ENCODE measurements at regions not wholly inside any gene's neighbourhood (a gene's known extent, or its start where the extent isn't known, plus 50 kb on each side); places are given as distances from the start of the nearest gene placed in this dataset.
"Not testable (repeated sequence)": the region's sequence is repeated elsewhere in the genome, so short reads cannot be mapped to it uniquely, and the experiment has no call there.

DNA sequence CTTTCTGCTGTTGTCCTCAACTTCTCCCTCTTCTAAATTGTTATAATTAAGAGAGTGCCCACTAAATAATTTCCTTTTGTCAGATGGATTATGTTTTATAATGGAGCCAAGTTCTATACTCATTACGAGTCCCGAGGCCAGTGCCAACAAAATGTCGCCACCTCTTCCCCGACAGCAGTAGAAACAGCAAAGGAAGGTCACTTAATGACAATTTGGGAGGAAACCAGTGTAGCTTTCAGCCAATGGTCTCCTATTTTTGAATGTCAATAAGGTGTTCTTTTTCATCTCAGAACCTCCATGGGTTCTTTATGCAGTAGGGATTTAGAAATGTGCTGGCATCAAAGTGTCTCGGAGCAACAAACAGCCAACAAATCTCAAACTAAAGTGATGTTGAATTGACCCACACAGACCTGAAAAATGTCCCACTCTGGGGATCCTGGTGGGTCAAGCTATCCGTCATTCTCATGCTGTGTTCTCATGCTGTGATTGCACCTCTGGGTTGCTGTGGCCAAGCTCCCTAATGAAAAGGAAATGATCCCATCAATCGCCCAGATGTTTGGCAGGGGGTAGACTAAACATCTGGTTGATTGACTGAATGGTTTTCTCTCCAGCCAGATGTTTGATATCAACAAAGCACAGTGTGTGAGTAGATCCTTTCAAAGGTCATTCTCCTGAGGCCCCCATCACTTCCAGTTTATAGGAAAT is 291.9 kb downstream of the DMAC1 start:
- no peak for TF ChIP-seq Cebpa-rat (IDR thresholded peaks at IDR 0.05)
- no peaks in the 10 kb centered on the region for H3K36me3 ChIP-seq
- no peaks in the 10 kb centered on the region for H3K27me3 ChIP-seq
- H3K9ac ChIP-seq, result no peak overlapping the region
- no peaks in the 10 kb centered on the region for H3K9me3 ChIP-seq (replicated peaks in 1 of 11)
- no peak overlapping the region for H3K4me2 ChIP-seq
- no peaks in the 10 kb centered on the region for H4K20me1 ChIP-seq
- H3K4me3 ChIP-seq, result no peak overlapping the region
- no peaks in the 10 kb centered on the region for H3K4me1 ChIP-seq
- no peak overlapping the region for H3K27ac ChIP-seq

GRCh38 chr9:7507026-7507425 is 292.6 kb downstream of the DMAC1 start:
- no peaks in the 10 kb centered on the region for H4K20me1 ChIP-seq
- no peak for TF ChIP-seq Cebpa-rat (IDR thresholded peaks at IDR 0.05)
- H3K4me1 ChIP-seq, result no peaks in the 10 kb centered on the region

DNA sequence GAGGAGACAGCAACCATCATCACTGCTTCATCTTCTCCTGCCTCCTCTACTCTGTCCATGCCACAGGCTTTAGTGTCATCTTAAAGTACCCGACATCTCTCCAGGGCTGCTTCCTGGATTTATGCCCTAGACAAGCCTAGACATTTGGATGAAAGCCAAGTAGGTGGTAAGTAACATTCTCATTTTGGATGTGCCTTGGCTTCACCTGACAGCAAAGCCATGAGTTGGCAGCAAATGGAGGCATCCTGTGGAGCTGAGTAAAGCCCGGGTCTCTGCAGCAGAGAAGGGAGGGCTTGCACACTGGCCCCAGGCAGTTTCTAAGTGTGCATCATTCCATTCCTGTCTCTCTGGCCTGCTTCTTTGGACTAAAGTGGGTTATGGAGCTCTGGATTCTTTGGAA is 299.1 kb downstream of the DMAC1 start:
- H3K4me2 ChIP-seq, result no peak overlapping the region
- TF ChIP-seq Cebpa-rat (IDR thresholded peaks at IDR 0.05), result no peak
- H4K20me1 ChIP-seq, result no peaks in the 10 kb centered on the region
- H3K9me3 ChIP-seq (replicated peaks in 1 of 11), result no peaks in the 10 kb centered on the region
- H3K27ac ChIP-seq, result no peak overlapping the region
- no peaks in the 10 kb centered on the region for H3K36me3 ChIP-seq
- no peaks in the 10 kb centered on the region for H3K4me1 ChIP-seq
- H3K27me3 ChIP-seq, result no peaks in the 10 kb centered on the region
- no peak overlapping the region for H3K4me3 ChIP-seq
- no peak overlapping the region for H3K9ac ChIP-seq

More at GRCh38 chr9:7507026-7507425, 292.6 kb downstream of the DMAC1 start:
- H3K27me3 ChIP-seq, result no peaks in the 10 kb centered on the region
- H3K4me2 ChIP-seq, result no peak overlapping the region
- H3K9ac ChIP-seq, result no peak overlapping the region
- no peak overlapping the region for H3K27ac ChIP-seq
- H3K4me3 ChIP-seq, result no peak overlapping the region
- H3K9me3 ChIP-seq (replicated peaks in 1 of 11), result no peaks in the 10 kb centered on the region
- H3K36me3 ChIP-seq, result no peaks in the 10 kb centered on the region

- H3K9ac ChIP-seq, result no peak overlapping the region
- no peak overlapping the region for H3K4me3 ChIP-seq
- H3K4me1 ChIP-seq, result peaks cover 0 to 13% (median 0%) of the 10 kb centered on the region in 10 experiments; a peak in 4 of 20 replicates
- H3K9me3 ChIP-seq (replicated peaks in 1 of 11), result no peaks in the 10 kb centered on the region
- H3K27me3 ChIP-seq, result no peaks in the 10 kb centered on the region
- H4K20me1 ChIP-seq, result no peaks in the 10 kb centered on the region
- no peak overlapping the region for H3K4me2 ChIP-seq
- TF ChIP-seq Cebpa-rat (IDR thresholded peaks at IDR 0.05), result no peak
- H3K27ac ChIP-seq, result no peak overlapping the region
- no peaks in the 10 kb centered on the region for H3K36me3 ChIP-seq
Measured at GRCh38 chr9:7491641-7492040, 307.9 kb downstream of the DMAC1 start.

DNA sequence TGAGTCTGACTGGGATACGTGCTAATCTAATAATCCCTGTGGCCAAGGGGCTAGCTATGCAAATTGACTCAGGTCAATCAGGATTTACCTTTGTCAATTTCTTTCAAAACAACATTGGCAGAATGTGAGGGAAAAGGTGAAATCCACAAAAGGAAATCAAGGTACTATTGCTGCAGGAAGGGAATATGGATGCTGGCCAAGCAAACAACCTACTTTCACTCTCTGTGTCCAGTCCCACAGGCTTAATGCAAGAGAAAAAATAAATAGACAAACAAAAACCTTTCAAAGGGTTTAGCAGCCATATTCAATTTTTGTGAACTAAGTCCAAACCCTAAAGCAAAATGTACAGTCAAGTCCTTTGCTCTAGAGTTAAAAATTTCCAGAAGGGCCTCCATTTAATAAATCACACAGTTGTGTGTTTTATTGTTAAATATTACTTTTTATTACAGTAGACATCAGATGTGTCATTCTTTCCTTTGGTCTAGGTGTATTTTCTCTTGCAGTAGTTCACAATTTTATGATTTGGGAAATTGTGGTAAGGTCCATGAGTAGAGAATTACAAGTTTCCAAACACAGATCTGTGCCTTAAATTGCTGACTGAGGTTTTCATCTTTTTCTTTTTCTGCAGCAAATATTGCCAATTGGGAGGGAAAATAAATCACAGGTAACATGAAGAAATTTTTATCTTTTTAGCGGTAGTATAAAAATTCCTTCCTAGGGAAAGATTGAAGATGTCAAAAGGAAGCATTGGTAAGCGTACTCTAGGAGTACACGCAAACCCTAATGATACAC is 309.1 kb downstream of the DMAC1 start:
- Histone ChIP-seq H4K20me1 (no peaks in the 10 kb centered on the region), H3K27ac (no peak overlapping the region), H3K36me3 (no peaks in the 10 kb centered on the region), H3K9me3 (replicated peaks in 1 of 11) (no peaks in the 10 kb centered on the region), H3K4me2 (no peak overlapping the region), H3K27me3 (no peaks in the 10 kb centered on the region), H3K4me3 (no peak overlapping the region), H3K4me1 (peaks cover 0 to 13% (median 0%) of the 10 kb centered on the region in 10 experiments; a peak in 4 of 20 replicates), H3K9ac (no peak overlapping the region)
- TF ChIP-seq Cebpa-rat (IDR thresholded peaks at IDR 0.05), result no peak

GRCh38 chr9:7489036-7489435 is 310.5 kb downstream of the DMAC1 start:
- Histone ChIP-seq H3K4me2 (no peak overlapping the region), H3K4me1 (peaks cover 0 to 13% (median 0%) of the 10 kb centered on the region in 10 experiments; a peak in 4 of 20 replicates), H3K9me3 (replicated peaks in 1 of 11) (no peaks in the 10 kb centered on the region), H4K20me1 (no peaks in the 10 kb centered on the region), H3K4me3 (no peak overlapping the region), H3K27me3 (no peaks in the 10 kb centered on the region), H3K36me3 (no peaks in the 10 kb centered on the region), H3K27ac (no peak overlapping the region), H3K9ac (no peak overlapping the region)
- no peak for TF ChIP-seq Cebpa-rat (IDR thresholded peaks at IDR 0.05)

- H4K20me1 ChIP-seq; H3K9ac ChIP-seq; H3K9me3 ChIP-seq (replicated peaks in 1 of 11); H3K4me3 ChIP-seq; H3K36me3 ChIP-seq; H3K27me3 ChIP-seq; H3K27ac ChIP-seq; H3K4me2 ChIP-seq: not testable (repeated sequence)
- H3K4me1 ChIP-seq, result peaks cover 0 to 13% (median 0%) of the 10 kb centered on the region in 10 experiments; a peak in 4 of 20 replicates
Measured at GRCh38 chr9:7484014-7484413, 315.6 kb downstream of the DMAC1 start.

DNA sequence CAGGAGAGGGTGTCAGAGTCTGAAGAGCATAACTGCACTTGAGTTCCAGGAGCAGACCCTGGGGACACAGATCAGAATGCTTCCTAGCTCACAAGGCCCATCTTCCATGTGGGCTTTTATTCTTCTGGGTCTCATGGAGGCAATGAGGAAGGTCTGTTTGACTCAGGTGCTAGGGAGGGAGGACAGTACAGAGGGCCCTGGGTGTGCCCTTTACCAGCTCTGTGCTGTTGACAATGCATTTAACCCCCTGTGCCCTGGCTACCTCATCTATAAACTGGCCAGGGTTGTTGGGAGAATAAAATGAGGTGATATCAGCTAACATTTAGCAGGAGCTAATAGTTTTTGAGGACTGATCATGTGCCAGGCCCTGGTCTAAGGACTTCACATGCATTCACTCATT is 318.0 kb downstream of the DMAC1 start:
- no peak for TF ChIP-seq Cebpa-rat (IDR thresholded peaks at IDR 0.05)
- Histone ChIP-seq H3K27ac (no peak overlapping the region), H3K4me3 (no peak overlapping the region), H3K27me3 (no peaks in the 10 kb centered on the region), H3K9me3 (replicated peaks in 1 of 11) (no peaks in the 10 kb centered on the region), H3K9ac (no peak overlapping the region), H3K4me1 (no peaks in the 10 kb centered on the region), H4K20me1 (no peaks in the 10 kb centered on the region), H3K36me3 (no peaks in the 10 kb centered on the region), H3K4me2 (no peak overlapping the region)

DNA sequence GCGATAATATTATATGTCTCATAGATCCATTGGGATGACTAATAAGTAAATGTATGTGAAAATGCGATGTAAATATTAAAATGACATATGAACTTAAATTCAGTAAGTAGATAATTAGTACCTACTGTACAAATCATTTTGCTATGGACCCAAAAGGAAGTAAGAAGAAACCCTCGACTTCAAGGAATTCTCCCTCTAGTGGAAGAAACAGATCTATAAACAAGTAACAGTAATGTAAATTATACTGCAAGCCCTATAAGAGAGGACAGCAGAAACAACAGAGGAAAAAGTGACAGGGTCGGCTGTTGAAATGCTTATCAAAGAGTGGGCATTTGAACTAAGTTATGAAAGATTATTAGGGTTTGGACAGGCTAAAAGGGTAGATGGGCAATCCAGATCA is 320.3 kb downstream of the DMAC1 start:
- Histone ChIP-seq H3K4me3 (no peak overlapping the region), H3K4me1 (no peaks in the 10 kb centered on the region), H3K36me3 (no peaks in the 10 kb centered on the region), H3K27ac (no peak overlapping the region), H3K27me3 (no peaks in the 10 kb centered on the region), H3K9me3 (replicated peaks in 1 of 11) (no peaks in the 10 kb centered on the region), H4K20me1 (no peaks in the 10 kb centered on the region), H3K4me2 (no peak overlapping the region), H3K9ac (no peak overlapping the region)
- TF ChIP-seq Cebpa-rat (IDR thresholded peaks at IDR 0.05), result no peak

DNA sequence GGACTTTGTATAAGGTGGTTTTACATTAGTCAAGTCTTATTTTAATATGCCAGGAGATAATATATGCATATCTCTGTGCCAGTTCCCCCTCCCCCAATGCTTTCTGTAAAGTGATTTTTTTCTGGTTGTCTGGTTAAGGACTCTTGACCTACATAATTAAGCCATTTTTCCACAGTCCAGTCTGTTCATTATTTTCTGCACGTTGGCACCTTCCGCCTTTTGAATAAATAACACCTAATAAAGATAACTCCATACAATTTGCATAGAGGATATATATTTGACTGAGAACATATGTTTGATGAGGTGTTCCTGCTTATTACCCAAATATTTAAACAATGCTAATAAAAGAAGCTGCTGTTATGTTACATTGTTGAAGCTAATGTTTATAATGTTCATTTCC is 320.9 kb downstream of the DMAC1 start:
- no peak overlapping the region for H3K4me3 ChIP-seq
- H3K27me3 ChIP-seq, result no peaks in the 10 kb centered on the region
- no peaks in the 10 kb centered on the region for H3K36me3 ChIP-seq
- no peak overlapping the region for H3K9ac ChIP-seq
- TF ChIP-seq Cebpa-rat (IDR thresholded peaks at IDR 0.05), result no peak
- H3K9me3 ChIP-seq (replicated peaks in 1 of 11), result no peaks in the 10 kb centered on the region
- H3K4me1 ChIP-seq, result no peaks in the 10 kb centered on the region
- H3K27ac ChIP-seq, result no peak overlapping the region
- H4K20me1 ChIP-seq, result no peaks in the 10 kb centered on the region
- H3K4me2 ChIP-seq, result no peak overlapping the region

All from BLaER1 treated with 17β-estradiol and CSF1 and Interleukin-3, amounts not matched to agents 10 nM and 100 nM (cell line).